Erythroblast (primary cell): ENCODE measurements at regions not wholly inside any gene's neighbourhood (a gene's known extent, or its start where the extent isn't known, plus 50 kb on each side); places are given as distances from the start of the nearest gene placed in this dataset.

ENCODE experiments used
- GATA1 ChIP-seq: IDR thresholded peaks from 2 replicates; pipeline ENCODE4 v1.6.1; 2011; ENCODE audit warnings: low read depth, mild to moderate bottlenecking, control low read depth, low read length, moderate library complexity
- POLR2A ChIP-seq: IDR thresholded peaks from 2 replicates; pipeline ENCODE4 v1.6.1; 2011; ENCODE audit warnings: mild to moderate bottlenecking, low read length

DNA sequence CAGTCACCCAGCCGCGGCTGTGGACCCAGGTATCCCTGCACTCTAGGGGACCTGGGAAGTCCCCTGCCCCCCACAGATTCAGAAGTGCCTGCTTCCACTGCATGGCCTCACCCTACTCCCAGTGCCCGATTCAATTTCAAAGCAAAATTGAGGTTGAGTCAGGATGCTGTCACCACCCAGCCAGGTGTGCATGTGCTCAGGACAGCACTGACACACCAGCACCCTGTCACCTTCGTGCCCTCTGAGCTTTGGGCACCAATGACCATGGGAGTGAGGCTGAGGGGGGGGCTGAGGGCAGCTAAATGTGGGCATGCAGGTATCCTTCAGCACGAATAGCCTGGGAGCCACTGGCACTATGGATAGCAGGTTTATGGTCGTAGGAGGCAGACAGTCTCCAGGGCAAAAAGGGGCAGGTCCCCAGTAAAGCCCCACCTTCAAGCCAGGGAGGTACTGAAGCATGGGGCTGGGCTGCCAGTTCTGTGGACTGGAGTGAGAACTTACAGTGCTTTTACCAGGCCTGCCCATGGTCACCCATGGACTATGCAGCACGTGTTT is 1151.6 kb upstream of the CDH6 start:
- TF ChIP-seq POLR2A (no peak), GATA1 (no peak)
